ENCODE measurements at regions not wholly inside any gene's neighbourhood (a gene's known extent, or its start where the extent isn't known, plus 50 kb on each side); places are given as distances from the start of the nearest gene placed in this dataset.
A peak's percentile ranks its signal among the peaks of the same experiment; 100 is the strongest.

DNA sequence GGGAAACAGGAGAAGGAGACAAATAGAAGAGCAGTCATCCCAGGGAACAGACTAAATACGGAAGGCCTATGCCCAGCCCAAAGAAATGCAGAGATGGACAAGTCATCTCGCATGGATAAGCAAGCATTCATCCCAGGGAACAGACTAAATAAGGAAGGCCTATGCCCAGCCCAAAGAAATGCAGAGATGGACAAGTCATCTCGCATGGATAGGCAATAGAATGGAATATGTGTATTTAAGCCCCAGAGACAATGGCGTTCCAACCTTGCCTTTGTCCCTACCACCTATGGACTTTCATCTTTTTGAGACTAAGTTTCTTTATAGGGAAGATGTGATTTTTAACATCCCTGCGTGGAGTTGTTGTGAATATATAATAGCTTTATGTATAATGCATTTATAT, 242.2 kb upstream of the TNC start:
- no peaks in the 10 kb centered on the region for H3K36me3 ChIP-seq
- no peak overlapping the region for H3K27ac ChIP-seq
- H3K4me1 ChIP-seq (replicated peaks), result peaks cover 6% of the 10 kb centered on the region; the same call in 1 of the 2 replicates
- H3K27me3 ChIP-seq (replicated peaks), result no peaks in the 10 kb centered on the region
- no peak for DNase-seq (ENCODE audit: low read depth in 1 of 2, low spot score in 2 of 2)
- H3K9me3 ChIP-seq (replicated peaks), result no peaks in the 10 kb centered on the region
- no peak overlapping the region for H3K4me3 ChIP-seq

DNA sequence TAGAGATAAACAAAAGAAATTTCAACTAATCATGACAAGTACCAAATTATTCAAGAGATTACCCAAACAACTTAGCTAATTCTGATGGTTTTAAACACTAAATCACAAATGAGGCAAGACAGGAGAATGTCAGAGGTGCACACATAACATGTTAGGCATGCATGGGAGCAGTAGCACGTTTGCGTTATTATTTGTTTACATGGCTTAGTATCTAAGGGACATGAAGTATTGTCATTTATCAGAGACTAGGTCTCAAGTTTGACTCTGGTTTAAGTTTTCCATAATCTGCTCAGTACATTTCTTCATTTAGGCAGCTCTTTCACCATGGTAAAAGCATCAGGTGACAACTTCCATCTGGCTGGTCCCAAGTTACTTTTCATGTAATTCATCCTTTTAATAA, 244.1 kb upstream of the TNC start:
- H3K4me1 ChIP-seq (replicated peaks), result peaks cover 19% of the 10 kb centered on the region
- no peak for DNase-seq (ENCODE audit: low read depth in 1 of 2, low spot score in 2 of 2)
- H3K27ac ChIP-seq, result no peak overlapping the region
- no peaks in the 10 kb centered on the region for H3K27me3 ChIP-seq (replicated peaks)
- no peaks in the 10 kb centered on the region for H3K36me3 ChIP-seq
- H3K9me3 ChIP-seq (replicated peaks), result no peaks in the 10 kb centered on the region
- H3K4me3 ChIP-seq, result no peak overlapping the region

DNA sequence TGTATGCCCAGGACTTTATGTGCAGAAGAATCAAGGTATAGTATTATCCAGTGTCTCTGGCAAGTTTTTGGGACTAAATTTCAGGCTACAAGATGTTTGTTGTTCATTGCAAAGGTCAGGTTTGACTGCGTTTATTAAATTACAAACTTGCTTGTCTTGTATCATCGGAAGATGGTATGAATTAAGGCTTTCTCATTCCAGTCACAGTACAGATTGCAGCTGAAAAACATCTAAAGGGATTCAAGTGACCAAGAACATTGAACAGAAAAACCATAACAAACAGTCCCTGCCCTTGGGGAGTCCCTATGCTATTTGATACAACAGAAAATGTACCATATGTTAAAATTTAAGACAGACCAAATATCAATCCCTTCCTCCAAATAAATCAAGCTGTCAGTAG, 244.7 kb upstream of the TNC start:
- H3K27me3 ChIP-seq (replicated peaks), result no peaks in the 10 kb centered on the region
- no peaks in the 10 kb centered on the region for H3K9me3 ChIP-seq (replicated peaks)
- no peak overlapping the region for H3K27ac ChIP-seq
- H3K36me3 ChIP-seq, result no peaks in the 10 kb centered on the region
- peaks cover 24% of the 10 kb centered on the region for H3K4me1 ChIP-seq (replicated peaks)
- no peak overlapping the region for H3K4me3 ChIP-seq
- DNase-seq (ENCODE audit: low read depth in 1 of 2, low spot score in 2 of 2), result no peak

DNA sequence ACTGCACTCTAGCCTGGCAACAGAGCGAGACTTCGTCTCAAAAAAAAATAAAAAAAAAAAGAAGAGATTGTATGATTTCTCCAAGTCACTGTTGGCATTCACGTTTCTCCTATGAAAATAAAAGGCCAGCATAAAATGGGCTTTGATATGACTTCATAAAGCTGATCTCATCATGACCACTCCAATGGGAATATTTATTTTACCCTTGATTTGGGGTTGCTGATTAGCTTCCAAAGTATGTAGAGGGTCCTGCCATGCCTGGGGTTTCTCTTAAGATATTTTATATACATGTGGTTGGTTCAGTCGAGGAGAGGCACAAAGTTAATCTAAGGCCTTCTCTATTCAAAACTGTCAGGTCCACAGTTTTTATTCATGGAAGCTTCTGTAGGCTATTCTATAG, 247.0 kb upstream of the TNC start:
- no peak overlapping the region for H3K4me3 ChIP-seq
- DNase-seq (ENCODE audit: low read depth in 1 of 2, low spot score in 2 of 2), result no peak
- H3K36me3 ChIP-seq, result no peaks in the 10 kb centered on the region
- peaks cover 34% of the 10 kb centered on the region for H3K4me1 ChIP-seq (replicated peaks)
- no peaks in the 10 kb centered on the region for H3K9me3 ChIP-seq (replicated peaks)
- no peaks in the 10 kb centered on the region for H3K27me3 ChIP-seq (replicated peaks)
- H3K27ac ChIP-seq, result no peak overlapping the region

DNA sequence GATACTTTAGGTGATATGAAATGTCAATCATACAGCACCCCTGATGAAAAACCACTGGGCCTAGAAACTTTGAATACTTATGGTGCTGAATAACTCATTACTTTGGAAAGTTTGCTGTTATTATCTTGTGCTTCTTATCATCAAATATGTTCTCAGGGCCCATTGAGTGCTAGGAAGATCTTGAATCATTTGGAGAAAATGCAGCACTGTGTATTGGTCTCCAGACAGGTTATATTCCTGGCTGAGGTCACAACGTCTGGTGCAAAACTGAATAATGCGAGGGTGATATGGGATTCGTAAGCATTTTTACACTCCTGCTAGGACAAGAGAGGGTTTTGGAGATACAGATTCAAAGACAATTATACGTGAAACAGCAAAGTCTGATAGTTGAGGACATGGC, 249.4 kb upstream of the TNC start:
- peaks cover 37% of the 10 kb centered on the region for H3K4me1 ChIP-seq (replicated peaks)
- H3K27ac ChIP-seq, result peak overlapping the region; percentile 12; the same call in 1 of the 2 replicates
- H3K36me3 ChIP-seq, result 0 out of 2 replicates have a peak, but pooled peaks cover 1% of the 10 kb centered on the region
- H3K9me3 ChIP-seq (replicated peaks), result no peaks in the 10 kb centered on the region
- DNase-seq (ENCODE audit: low read depth in 1 of 2, low spot score in 2 of 2), result no peak
- no peaks in the 10 kb centered on the region for H3K27me3 ChIP-seq (replicated peaks)
- H3K4me3 ChIP-seq, result no peak overlapping the region

DNA sequence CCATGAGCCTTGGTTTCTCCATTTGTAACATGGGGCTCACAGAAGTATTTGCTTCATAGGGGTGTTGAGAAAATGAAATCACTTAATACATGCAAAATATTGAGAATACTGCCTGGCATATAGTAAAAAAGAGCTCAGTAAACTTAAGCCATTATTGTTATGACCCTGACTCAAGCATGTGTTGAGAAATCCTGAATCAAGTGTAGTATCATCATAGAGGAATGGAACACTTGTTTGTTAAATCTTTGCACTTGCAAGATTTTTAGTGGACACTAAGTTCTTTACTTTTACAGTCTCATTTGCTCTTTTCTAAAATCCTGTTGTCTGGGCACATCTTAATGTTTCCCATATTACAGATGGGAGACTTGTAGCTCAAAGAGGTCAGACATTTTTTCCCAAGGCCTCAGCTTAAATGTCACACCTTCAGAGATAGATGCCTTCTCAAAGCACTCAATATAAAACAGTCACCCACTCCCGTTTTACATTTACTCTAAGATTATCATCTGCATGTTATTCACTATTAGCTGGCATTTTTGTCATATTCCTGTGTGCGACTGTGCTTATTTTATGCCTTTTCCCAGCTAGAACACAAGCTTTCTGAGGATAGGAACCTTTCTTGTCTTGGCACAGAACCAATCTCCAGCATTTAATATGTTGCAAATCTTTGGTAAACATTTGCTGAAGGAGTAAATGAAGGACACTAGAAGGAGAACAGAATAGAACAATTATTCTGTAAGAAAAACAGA, 250.0 kb upstream of the TNC start:
- Histone ChIP-seq H3K4me1 (replicated peaks) (peaks cover 43% of the 10 kb centered on the region), H3K27me3 (replicated peaks) (no peaks in the 10 kb centered on the region), H3K4me3 (no peak overlapping the region), H3K36me3 (0 out of 2 replicates have a peak, but pooled peaks cover 3% of the 10 kb centered on the region), H3K9me3 (replicated peaks) (no peaks in the 10 kb centered on the region), H3K27ac (0 out of 2 replicates have a peak overlapping the region, but pooled peaks have one; percentile 12)
- no peak for DNase-seq (ENCODE audit: low read depth in 1 of 2, low spot score in 2 of 2)

DNA sequence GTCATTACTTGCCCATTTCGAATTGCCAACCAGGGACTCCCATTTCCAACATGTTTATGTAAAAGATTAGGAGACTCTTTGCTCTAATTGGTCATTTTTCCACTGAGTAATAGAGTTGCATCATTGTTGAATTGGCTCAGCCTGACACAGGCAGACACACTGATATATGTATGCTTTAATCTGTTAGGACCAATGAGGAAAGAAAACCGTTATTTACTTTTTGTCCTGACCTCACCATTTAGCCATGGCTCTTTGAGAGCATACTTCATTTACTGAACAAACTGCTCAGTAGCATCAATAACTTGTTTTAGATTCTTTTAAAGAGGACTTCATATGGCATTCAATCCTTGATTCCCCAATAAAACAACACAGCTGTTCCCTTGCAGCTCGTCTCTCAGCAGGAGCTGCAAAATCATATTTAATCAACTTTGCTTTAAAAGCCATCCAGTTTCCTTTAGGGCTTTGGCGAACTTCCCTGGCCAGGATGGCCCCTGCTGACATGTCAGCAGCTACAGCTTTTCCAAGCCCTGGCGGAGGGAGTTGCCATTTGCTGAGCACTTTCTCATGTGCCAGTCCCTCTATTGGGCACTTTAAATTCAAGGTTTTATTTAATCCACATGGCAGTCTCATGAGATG, 251.5 kb upstream of the TNC start:
- Histone ChIP-seq H3K4me3 (no peak overlapping the region), H3K27me3 (replicated peaks) (no peaks in the 10 kb centered on the region), H3K27ac (no peak overlapping the region), H3K4me1 (replicated peaks) (peaks cover 55% of the 10 kb centered on the region), H3K36me3 (0 out of 2 replicates have a peak, but pooled peaks cover 3% of the 10 kb centered on the region), H3K9me3 (replicated peaks) (no peaks in the 10 kb centered on the region)
- DNase-seq (ENCODE audit: low read depth in 1 of 2, low spot score in 2 of 2), result no peak

DNA sequence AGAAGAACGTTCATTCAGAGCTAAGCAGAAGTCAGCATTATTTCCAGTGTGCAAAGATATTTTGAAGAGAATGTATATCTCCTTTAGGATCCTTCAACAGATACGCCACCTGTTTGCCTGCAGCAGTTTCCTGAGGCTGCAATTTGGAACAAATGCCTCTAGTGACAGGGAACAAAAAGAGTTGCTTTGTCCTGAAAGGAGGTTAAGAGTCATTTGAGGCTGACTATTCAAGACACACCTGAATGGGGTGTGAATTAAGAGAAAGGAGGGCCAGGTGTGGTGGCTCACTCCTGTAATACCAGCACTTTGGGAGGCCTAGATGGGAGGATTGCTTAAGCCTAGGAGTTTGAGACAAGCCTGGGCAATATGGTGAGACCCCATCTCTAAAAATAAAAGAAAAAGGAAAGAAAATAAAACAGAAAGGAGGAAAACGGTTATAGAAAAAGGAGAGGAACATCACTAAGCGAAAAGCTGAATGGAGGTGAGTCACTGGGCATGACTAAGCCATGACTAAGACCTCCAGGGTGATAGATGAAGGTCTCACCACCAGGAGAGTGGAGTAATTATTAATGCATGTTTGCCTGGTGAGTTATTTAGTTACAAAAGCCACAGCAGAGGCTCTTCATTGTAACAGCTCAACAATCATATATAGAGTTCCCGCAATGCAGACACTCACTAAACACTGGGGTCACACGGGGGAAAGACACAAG, 255.2 kb upstream of the TNC start:
- Histone ChIP-seq H3K4me1 (replicated peaks) (peaks cover 25% of the 10 kb centered on the region), H3K27ac (peak overlapping the region; percentile 80), H3K9me3 (replicated peaks) (no peaks in the 10 kb centered on the region), H3K36me3 (0 out of 2 replicates have a peak, but pooled peaks cover 3% of the 10 kb centered on the region), H3K27me3 (replicated peaks) (no peaks in the 10 kb centered on the region), H3K4me3 (no peak overlapping the region)
- peak; percentile 89 to 91 for DNase-seq (ENCODE audit: low read depth in 1 of 2, low spot score in 2 of 2)

DNA sequence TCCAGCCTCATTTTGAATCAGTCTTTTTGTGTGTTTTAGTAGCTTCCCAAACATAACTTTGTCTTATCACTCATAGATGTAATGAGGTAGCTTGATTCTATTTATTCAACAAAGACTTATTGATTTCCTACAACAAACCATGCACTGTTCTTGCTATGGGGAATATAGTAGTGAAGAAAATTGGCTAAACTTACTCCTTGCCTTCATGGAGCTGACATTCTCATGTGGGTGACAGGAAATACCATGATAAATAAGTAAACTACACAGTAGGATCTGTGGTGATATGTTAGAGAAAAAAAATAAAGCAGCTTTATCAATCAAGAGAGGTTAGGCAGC, 255.7 kb upstream of the TNC start:
- no peak for DNase-seq (ENCODE audit: low read depth in 1 of 2, low spot score in 2 of 2)
- no peaks in the 10 kb centered on the region for H3K27me3 ChIP-seq (replicated peaks)
- peak overlapping the region; percentile 80 for H3K27ac ChIP-seq

DNA sequence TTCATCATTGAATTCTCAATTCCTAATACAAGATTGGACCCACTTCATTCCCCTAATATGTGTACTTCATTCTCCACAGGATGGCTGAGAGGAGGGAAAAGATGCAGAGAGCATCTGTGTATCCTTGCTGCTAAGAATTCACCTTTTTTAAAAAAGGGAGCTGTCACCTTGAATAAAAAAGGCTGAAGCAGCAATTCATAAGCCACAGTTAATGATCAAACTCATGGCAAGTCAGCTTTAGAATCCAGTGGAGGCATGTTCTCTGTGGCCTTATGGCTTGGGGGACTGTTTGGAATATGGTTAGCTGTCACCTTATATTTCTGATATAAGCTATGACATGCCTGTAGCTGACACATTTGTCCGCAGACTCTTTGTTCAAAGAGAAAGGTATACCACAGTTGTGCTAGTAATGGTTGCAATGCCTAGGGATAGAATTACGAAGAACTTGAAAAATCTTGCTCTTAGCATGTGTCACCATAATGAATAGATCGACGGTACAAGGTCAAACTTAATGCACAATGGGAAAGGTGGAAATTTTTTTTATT, 256.8 kb upstream of the TNC start:
- no peak overlapping the region for H3K27ac ChIP-seq
- H3K36me3 ChIP-seq, result 0 out of 2 replicates have a peak, but pooled peaks cover 3% of the 10 kb centered on the region
- no peak for DNase-seq (ENCODE audit: low read depth in 1 of 2, low spot score in 2 of 2)
- H3K4me3 ChIP-seq, result no peak overlapping the region
- H3K4me1 ChIP-seq (replicated peaks), result peaks cover 21% of the 10 kb centered on the region
- H3K9me3 ChIP-seq (replicated peaks), result no peaks in the 10 kb centered on the region
- no peaks in the 10 kb centered on the region for H3K27me3 ChIP-seq (replicated peaks)

More for the DNA sequence above, 255.7 kb upstream of the TNC start:
- no peaks in the 10 kb centered on the region for H3K9me3 ChIP-seq (replicated peaks)
- H3K4me3 ChIP-seq, result no peak overlapping the region
- 0 out of 2 replicates have a peak, but pooled peaks cover 3% of the 10 kb centered on the region for H3K36me3 ChIP-seq
- H3K4me1 ChIP-seq (replicated peaks), result peaks cover 21% of the 10 kb centered on the region

DNA sequence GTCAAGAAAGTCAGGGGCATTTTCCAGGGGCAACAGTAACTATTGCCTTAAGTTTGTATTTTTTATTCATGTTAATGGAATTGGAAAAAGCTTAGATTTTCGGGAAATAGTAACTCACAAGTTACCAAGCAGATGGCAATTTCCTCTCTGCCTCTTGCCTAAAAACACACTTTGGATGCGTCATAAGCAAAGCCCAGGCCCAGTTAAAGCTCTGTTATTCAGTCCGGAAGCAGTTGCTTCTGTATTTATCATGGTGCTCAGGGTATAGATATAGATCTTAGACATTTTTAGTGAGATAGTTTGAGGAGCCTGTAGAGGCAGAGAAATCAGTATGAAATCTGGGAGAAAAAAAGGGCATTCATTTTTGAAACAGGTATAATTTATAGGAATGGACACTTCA, 260.3 kb upstream of the TNC start:
- H3K27me3 ChIP-seq (replicated peaks), result no peaks in the 10 kb centered on the region
- H3K4me3 ChIP-seq, result no peak overlapping the region
- peaks cover 9% of the 10 kb centered on the region for H3K4me1 ChIP-seq (replicated peaks)
- H3K27ac ChIP-seq, result no peak overlapping the region
- no peak for DNase-seq (ENCODE audit: low read depth in 1 of 2, low spot score in 2 of 2)
- peaks cover 5% of the 10 kb centered on the region; the same call in 1 of the 2 replicates for H3K9me3 ChIP-seq (replicated peaks)
- no peaks in the 10 kb centered on the region for H3K36me3 ChIP-seq

DNA sequence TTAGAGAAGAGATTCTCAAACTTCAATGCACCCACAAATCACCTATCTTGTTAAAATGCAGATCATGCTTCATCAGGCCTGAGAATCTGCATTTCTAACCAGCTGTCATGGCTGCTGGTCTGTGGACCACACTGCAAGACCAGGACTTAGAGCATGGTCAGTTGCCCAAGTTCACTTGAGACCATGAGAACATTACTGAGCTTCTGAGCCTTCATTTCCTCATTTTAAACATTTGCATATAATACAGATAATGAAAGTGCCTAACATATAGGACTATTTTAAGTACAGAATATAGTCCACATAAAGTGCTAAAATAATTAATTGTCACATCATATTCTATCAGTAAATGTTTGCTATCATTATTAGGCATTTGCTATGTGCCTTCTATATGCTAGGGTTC, 260.8 kb upstream of the TNC start:
- no peak overlapping the region for H3K27ac ChIP-seq
- no peak for DNase-seq (ENCODE audit: low read depth in 1 of 2, low spot score in 2 of 2)
- H3K4me1 ChIP-seq (replicated peaks), result peaks cover 6% of the 10 kb centered on the region
- no peaks in the 10 kb centered on the region for H3K36me3 ChIP-seq
- no peaks in the 10 kb centered on the region for H3K27me3 ChIP-seq (replicated peaks)
- H3K4me3 ChIP-seq, result no peak overlapping the region
- H3K9me3 ChIP-seq (replicated peaks), result peaks cover 5% of the 10 kb centered on the region; the same call in 1 of the 2 replicates

DNA sequence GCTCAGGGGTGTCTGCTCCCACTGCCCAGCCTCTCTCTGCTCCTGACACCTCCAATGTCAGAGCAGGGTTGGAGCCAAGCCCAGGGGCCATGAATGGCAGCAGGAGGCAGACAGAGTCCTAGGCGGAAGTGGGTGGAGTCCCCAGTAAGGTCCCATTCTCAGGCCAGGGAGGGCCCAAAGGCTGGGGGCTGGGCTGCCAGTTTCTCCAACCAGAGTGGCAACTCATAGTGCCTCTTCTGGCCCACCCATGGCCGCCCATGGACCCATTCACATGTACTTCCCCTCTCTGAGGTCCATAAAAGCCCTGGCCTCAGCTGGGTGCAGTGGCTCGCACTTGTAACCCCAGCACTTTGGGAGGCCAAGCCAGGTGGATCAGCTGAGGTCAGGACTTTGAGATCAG, 261.8 kb upstream of the TNC start:
- H3K27ac ChIP-seq, result no peak overlapping the region
- H3K36me3 ChIP-seq, result no peaks in the 10 kb centered on the region
- no peaks in the 10 kb centered on the region for H3K4me1 ChIP-seq (replicated peaks)
- H3K27me3 ChIP-seq (replicated peaks), result no peaks in the 10 kb centered on the region
- no peak overlapping the region for H3K4me3 ChIP-seq
- peaks cover 5% of the 10 kb centered on the region; the same call in 1 of the 2 replicates for H3K9me3 ChIP-seq (replicated peaks)
- DNase-seq (ENCODE audit: low read depth in 1 of 2, low spot score in 2 of 2), result no peak

DNA sequence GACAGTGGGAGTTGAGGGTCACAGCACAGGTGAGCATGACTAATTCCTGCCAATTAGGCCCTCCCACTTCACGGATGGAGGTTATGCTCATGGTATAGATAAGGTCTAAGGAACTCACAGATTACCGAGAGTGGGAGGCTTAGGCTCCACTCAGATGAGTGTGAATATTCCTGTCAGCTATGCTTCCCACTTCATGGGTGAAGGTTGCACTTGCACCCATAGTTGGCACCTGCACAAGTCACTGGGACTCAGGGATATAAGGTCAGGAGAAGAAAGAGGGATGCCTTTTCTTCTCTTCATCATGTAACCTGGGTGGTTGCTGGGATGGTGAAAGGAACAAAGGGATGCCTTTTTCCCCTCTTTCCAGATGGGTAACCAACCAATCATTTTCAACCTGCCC, 264.9 kb upstream of the TNC start:
- H3K27me3 ChIP-seq (replicated peaks), result no peaks in the 10 kb centered on the region
- no peak for DNase-seq (ENCODE audit: low read depth in 1 of 2, low spot score in 2 of 2)
- no peaks in the 10 kb centered on the region for H3K36me3 ChIP-seq
- no peak overlapping the region for H3K4me3 ChIP-seq
- no peak overlapping the region for H3K27ac ChIP-seq
- H3K4me1 ChIP-seq (replicated peaks), result no peaks in the 10 kb centered on the region
- H3K9me3 ChIP-seq (replicated peaks), result peaks cover 5% of the 10 kb centered on the region; the same call in 1 of the 2 replicates

Data from SJSA1 (cell line).